Frontal cortex (tissue), 3 donors: ENCODE measurements at regions not wholly inside any gene's neighbourhood (a gene's known extent, or its start where the extent isn't known, plus 50 kb on each side); places are given as distances from the start of the nearest gene placed in this dataset.
"Not testable (repeated sequence)": the region's sequence is repeated elsewhere in the genome, so short reads cannot be mapped to it uniquely, and the experiment has no call there.

Experiments used
- DNase-seq, 2 donors: peaks; one replicate each; pipeline ENCODE4 v3.0.0; 2012; ENCODE audit warnings: low spot score in 2 of 2
- FAIRE-seq: peaks from 2 replicates; lab custom pipeline; 2012; peaks lifted over from hg19 to GRCh38; lab: Jason Lieb, UNC
- donor health status: control.
- donor health status: control.
- donor health status: control.

DNA sequence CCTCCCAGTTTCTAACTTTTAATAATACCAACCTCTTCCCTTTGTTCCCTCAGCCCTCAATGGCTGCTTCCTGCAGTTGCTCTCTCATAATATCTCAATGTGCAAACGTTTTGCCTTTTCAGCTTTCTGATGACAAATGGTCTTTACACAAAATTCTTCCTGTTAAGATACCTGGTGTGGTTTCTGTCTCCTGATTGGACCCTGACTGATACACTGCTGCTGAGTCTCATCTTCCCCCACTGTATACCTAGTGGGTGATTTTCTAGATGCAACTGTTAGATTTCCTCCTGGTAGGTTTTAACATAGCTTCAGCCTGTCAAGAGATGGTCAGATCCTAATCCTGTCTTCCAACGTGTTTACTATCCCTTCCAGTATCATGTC lies 147.9 kb upstream of the TOP1 start:
- DNase-seq (no peak), FAIRE-seq (no peak)

DNA sequence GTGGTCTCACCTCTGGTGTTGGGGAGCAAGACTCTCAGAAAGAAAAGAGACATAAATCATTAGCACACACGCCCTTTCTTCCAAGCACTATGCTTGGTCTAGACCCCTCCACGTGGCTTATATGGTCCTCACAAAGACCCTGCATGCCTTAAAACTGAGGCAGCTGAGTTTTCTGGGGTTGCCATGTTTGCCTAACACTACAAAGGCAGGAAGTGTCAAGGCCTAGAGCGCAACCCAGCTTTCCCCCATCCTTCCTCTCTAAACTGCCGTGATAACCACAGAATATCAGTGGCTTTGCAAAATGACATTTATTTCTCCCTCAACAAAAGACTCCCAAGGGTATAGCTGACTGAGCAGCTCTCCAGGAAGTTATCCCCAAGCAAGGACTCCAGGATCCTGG lies 146.5 kb upstream of the TOP1 start:
- FAIRE-seq (no peak), DNase-seq (no peak)

DNA sequence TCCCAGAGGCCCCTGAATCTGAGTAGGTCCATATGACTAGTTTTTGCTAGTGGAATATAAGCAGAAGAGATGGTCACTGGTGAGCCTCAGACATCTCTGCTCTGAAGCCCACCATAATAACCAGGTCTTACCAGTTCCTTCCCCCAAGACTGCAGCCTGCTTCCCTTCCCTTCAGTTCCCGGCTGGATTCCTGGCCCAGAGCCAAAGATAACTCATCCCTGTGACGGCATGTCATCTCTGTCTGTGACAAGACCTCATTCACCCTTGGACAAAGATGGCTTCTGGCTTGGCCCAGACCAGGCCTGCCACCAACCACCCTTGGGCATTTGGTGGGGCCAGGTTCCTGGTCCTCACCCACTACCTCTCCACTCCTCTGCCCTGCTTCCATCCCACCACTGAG lies 145.5 kb upstream of the TOP1 start:
- no peak for FAIRE-seq
- no peak for DNase-seq

- no peak for FAIRE-seq
- DNase-seq: no peak
Measured at GRCh38 chr20:40887105-40887504, 141.5 kb upstream of the TOP1 start.

DNA sequence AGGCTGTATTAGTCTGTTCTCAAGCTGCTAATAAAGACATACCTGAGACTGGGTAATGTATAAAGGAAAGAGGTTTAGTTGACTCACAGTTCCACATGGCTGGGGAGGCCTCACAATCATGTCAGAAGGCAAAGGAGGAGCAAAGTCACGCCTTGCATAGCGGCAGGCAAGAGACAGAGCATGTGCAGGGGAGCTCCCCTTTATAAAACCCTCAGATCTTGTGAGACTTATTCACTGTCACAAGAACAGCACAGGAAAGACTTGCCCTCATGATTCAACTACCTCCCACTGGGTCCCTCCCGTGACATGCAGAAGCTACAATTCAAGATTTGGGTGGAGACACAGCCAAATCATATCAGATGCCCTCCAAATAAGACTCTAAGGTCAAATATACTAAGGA lies 139.4 kb upstream of the TOP1 start:
- not testable (repeated sequence) for FAIRE-seq, DNase-seq

DNA sequence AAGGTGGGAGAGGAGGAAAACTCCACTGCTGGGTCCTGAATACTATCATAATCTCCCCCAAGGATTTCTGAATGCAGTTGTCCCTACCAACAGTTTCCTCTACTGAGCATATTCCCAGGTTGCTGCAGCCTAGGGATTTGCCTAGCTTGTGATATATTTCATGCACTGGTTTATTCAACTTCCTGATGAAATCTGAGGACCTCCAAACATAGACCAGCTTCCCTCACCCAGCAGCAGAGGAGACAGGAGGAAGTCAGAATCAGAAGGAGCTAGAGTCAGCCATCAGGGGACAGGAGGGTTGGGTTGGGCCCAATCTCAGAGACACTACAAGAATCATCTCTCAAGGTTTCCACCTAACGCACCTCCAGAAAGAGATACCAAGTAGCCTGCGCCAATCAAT lies 138.4 kb upstream of the TOP1 start:
- no peak for DNase-seq
- no peak for FAIRE-seq

DNA sequence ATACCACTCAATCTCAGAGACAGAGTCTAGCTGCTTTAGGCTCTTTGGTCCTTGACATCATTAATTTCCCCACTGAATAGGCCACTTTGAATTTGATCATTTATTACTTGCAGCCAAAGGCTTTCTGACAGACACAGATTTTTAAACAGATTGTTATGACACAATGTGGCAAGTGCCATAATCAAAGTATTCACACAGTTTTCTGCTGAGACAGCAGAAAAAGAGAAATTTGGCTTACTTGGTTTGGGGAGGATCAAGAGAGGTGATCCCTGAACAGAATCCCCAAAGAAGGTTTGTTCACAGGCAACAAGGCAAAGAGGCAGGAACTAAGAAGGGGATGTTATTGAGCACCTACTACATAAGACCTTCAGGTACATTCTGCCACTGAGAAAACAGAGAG lies 138.0 kb upstream of the TOP1 start:
- DNase-seq: no peak
- no peak for FAIRE-seq

DNA sequence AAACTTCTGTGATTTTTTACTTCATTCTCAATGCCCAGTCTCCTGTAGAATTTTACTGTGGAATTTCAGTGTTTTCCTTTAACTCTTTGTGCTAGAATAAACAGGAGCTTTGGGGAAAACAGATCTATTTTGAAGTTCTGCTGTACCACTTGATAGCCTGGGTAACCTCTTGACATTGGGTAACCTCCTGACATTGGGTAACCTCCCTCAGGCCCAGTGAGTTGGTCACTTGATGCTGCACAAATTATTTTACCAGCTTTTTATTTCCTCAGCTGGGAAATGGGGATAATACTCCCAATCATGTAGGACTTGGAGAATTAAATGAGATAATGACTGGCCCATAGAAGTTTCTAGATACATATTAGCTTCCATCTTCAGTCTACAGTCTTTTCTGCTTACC lies 137.3 kb upstream of the TOP1 start:
- DNase-seq: no peak
- no peak for FAIRE-seq

DNA sequence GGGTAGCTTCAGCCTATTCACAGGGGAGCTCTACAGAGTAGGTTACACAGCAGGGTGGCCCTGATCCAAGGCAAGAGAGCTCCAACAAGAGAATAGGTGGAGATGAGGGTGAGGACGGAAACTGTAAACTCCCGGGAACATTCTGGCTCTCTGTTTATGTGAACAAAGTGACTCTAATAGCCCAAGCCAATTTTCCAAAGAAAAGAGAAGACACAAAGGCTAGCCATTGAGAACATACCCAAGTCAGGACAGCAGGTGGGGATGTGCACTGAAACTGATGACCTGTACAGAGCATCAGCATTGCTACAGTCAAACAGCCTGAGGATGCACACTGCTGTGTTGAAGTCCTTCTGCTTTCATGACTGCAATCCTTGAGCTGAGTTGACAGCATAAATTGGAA lies 136.0 kb upstream of the TOP1 start:
- no peak for FAIRE-seq
- no peak for DNase-seq

- no peak for DNase-seq
Measured at GRCh38 chr20:40893610-40894236, 134.9 kb upstream of the TOP1 start.

DNA sequence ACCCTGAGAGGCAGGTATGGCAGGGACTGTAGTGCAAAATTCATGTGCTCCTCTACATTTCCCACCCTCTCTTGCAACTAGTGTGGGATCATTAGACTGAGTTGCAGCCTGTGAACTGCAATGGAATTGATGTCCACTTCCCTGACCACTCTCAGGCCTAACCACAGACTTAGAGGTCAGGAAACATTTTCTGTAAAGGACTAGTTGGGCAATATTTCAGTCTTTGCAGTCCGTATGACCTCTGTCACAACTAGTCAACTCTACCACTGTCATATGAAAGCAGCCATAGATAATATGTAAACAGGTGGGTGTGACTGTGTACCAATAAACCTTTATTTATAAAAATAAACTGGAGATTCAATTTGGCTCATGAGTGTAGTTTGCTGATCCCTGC lies 134.4 kb upstream of the TOP1 start:
- no peak for FAIRE-seq
- DNase-seq: no peak

More at GRCh38 chr20:40893610-40894236, 134.9 kb upstream of the TOP1 start:
- FAIRE-seq: no peak

DNA sequence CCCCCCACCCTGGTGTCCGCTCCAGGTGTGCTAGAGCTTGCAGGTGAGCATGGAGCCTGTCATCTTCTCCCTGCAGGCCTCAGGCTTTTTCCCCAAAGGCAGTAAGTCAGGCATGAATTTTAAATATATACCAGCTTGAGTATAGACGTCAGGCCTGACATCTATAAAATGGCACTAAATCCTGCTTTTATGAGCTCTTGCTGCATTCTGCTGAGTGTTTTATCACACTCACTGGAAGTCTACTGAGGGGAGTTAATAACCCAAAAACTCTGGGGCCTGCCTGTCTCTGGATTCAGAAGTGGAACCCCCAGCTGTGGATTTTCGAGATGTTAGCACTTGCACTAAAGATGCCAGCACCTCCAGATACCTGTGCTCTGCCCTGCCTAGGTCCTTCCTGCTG lies 133.4 kb upstream of the TOP1 start:
- DNase-seq (no peak), FAIRE-seq (no peak)

GRCh38 chr20:40896814-40897700 lies 131.6 kb upstream of the TOP1 start:
- no peak for FAIRE-seq

GRCh38 chr20:40899344-40899743 lies 129.3 kb upstream of the TOP1 start:
- DNase-seq: no peak
- no peak for FAIRE-seq

More at GRCh38 chr20:40896814-40897700, 131.6 kb upstream of the TOP1 start:
- DNase-seq: no peak

- no peak for FAIRE-seq
- DNase-seq: no peak
Measured at GRCh38 chr20:40900666-40901215, 127.9 kb upstream of the TOP1 start.

DNA sequence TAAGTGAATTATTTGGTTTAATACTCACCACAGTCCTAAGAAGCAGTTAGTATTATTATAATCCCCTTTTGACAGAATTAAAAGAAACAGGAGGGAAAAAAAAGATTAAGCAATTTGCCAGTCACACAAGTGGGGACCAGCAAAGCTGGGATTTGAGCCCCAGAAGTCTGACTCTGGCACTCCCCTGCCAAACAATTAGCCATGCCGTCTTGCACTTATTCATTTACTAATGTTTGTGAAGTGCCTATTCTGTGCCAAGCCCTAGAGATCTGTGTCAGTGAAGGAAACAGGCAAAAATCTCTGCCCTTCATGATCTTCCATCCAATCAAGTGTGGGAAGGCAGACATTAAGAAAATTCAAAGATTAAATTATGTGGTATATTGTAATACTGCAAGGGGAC lies 126.0 kb upstream of the TOP1 start:
- no peak for FAIRE-seq

GRCh38 chr20:40908309-40908708 lies 120.3 kb upstream of the TOP1 start:
- DNase-seq (no peak), FAIRE-seq (no peak)

More for the DNA sequence above, 126.0 kb upstream of the TOP1 start:
- no peak for DNase-seq

DNA sequence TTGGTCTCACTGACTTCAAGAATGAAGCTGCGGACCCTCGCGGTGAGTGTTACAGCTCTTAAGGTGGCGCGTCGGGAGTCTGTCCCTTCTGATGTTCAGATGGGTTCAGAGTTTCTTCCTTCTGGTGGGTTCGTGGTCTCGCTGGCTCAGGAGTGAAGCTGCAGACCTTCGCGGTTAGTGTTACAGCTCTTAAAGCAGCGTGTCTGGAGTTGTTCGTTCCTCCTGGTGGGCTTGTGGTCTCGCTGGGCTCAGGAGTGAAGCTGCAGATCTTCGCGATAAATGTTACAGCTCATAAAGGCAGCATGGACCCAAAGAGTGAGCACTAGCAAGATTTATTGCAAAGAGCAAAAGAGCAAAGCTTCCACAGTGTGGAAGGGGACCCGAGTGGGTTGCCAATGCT lies 119.1 kb upstream of the TOP1 start:
- DNase-seq, FAIRE-seq: not testable (repeated sequence)

- not testable (repeated sequence) for DNase-seq, FAIRE-seq
Measured at GRCh38 chr20:40910436-40910835, 118.2 kb upstream of the TOP1 start.

DNA sequence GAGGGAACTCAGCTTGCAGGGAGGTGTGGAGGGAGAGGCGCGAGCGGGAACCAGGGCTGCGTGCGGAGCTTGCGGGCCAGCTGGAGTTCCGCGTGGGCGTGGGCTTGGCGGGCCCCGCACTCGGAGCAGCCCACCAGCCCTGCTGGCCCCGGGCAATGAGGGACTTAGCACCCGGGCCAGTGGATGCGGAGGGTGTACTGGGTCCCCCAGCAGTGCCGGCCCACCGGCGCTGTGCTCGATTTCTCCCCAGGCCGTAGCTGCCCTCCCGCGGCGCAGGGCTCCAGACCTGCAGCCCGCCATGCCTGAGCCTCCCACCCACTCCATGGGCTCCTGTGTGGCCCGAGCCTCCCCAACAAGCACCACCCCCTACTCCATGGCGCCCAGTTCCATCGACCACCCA lies 117.5 kb upstream of the TOP1 start:
- FAIRE-seq, DNase-seq: not testable (repeated sequence)
